Neural cell (in vitro differentiated cells): ENCODE measurements at regions not wholly inside any gene's neighbourhood (a gene's known extent, or its start where the extent isn't known, plus 50 kb on each side); places are given as distances from the start of the nearest gene placed in this dataset.

Source experiments
- H2AFZ ChIP-seq: fragments of 200-600, 300-800 bp; sonication (generic), shearing (Covaris generic); 2 replicates; pipeline ENCODE4 v1.6.0; 2014; ENCODE audit warnings: low read depth, mild to moderate bottlenecking, antibody characterized with exemption, low read length, moderate library complexity
- H3F3A ChIP-seq: fragments of 200-600 bp; shearing (Covaris generic); 2 replicates; pipeline ENCODE4 v1.6.1; 2016; ENCODE audit warnings: mild to moderate bottlenecking, moderate library complexity, mixed read lengths, antibody characterized with exemption, low read length; ENCODE audit not compliant: insufficient read depth, poor library complexity, severe bottlenecking
- H3K27ac ChIP-seq: fragments of 200-600, 300-800 bp; sonication (generic), shearing (Covaris generic); 2 replicates; pipeline ENCODE4 v1.5.1; 2014; ENCODE audit warnings: mild to moderate bottlenecking, low read length, moderate library complexity
- H3K27me3 ChIP-seq: fragments of 300-800, 200-600 bp; sonication (generic), shearing (Covaris generic); 2 replicates; pipeline ENCODE4 v1.6.0; 2014; ENCODE audit warnings: mild to moderate bottlenecking, low read depth, low read length, moderate library complexity; ENCODE audit not compliant: insufficient read depth
- H3K36me3 ChIP-seq: fragments of 300-800, 200-600 bp; sonication (generic), shearing (Covaris generic); 2 replicates; pipeline ENCODE4 v1.5.1; 2014; ENCODE audit warnings: mild to moderate bottlenecking, antibody characterized with exemption, low read length, moderate library complexity; ENCODE audit not compliant: insufficient read depth
- H3K4me2 ChIP-seq: fragments of 300-800, 200-600 bp; sonication (generic), shearing (Covaris generic); 2 replicates; pipeline ENCODE4 v1.6.0; 2014; ENCODE audit warnings: mild to moderate bottlenecking, low read length
- H3K4me3 ChIP-seq: fragments of 300-800, 200-600 bp; sonication (generic), shearing (Covaris generic); 2 replicates; pipeline ENCODE4 v1.5.1; 2014; ENCODE audit warnings: mild to moderate bottlenecking, low read length, moderate library complexity
- H3K79me2 ChIP-seq: fragments of 200-600 bp; shearing (Covaris generic); replicated peaks from 2 replicates; pipeline ENCODE4 v1.6.0; 2014; ENCODE audit warnings: mild to moderate bottlenecking, low read length, moderate library complexity; ENCODE audit not compliant: insufficient read depth
- H3K9ac ChIP-seq: fragments of 300-800, 200-600 bp; sonication (generic), shearing (Covaris generic); 2 replicates; pipeline ENCODE4 v1.6.1; 2016; ENCODE audit warnings: mild to moderate bottlenecking, low read length, mixed read lengths
- H3K9me2 ChIP-seq: fragments of 200-600 bp; shearing (Covaris generic); 2 replicates; pipeline ENCODE4 v1.6.1; 2016; ENCODE audit warnings: mild to moderate bottlenecking, low read length, mixed read lengths; ENCODE audit not compliant: insufficient read depth
- H3K9me3 ChIP-seq: fragments of 200-600, 300-800 bp; sonication (generic), shearing (Covaris generic); 2 replicates; pipeline ENCODE4 v1.6.1; 2016; ENCODE audit warnings: mild to moderate bottlenecking, mixed run types, low read length, moderate library complexity, mixed read lengths
- H4K20me1 ChIP-seq: fragments of 200-600 bp; shearing (Covaris generic); 2 replicates; pipeline ENCODE4 v1.6.1; 2016; ENCODE audit warnings: mild to moderate bottlenecking, mixed run types; ENCODE audit not compliant: insufficient read depth
- EP300 ChIP-seq: fragments of 450-650 bp; conservative IDR thresholded peaks from 2 replicates; pipeline ENCODE4 v1.6.1; 2014; ENCODE audit warnings: antibody characterized with exemption, mild to moderate bottlenecking, moderate library complexity; ENCODE audit not compliant: poor library complexity, severe bottlenecking
- EZH2 ChIP-seq: fragments of 200-600, 300-800 bp; shearing (Covaris generic), sonication (generic); IDR thresholded peaks from 2 replicates; pipeline ENCODE4 v1.6.1; 2014; ENCODE audit warnings: antibody characterized with exemption, low read length, borderline replicate concordance, mild to moderate bottlenecking; ENCODE audit not compliant: insufficient read depth, poor library complexity, severe bottlenecking
- MXI1 ChIP-seq: fragments of 450-650 bp; conservative IDR thresholded peaks from 2 replicates; pipeline ENCODE4 v1.6.1; 2014; ENCODE audit warnings: antibody characterized with exemption, mild to moderate bottlenecking; ENCODE audit not compliant: poor library complexity, severe bottlenecking
- POLR2AphosphoS5 ChIP-seq: IDR thresholded peaks from 2 replicates; pipeline ENCODE4 v1.6.1; 2012
- RAD21 ChIP-seq: fragments of 450-650 bp; conservative IDR thresholded peaks from 2 replicates; pipeline ENCODE4 v1.6.1; 2014; ENCODE audit warnings: antibody characterized with exemption, mild to moderate bottlenecking, moderate library complexity
- SMC3 ChIP-seq: fragments of 450-650 bp; conservative IDR thresholded peaks from 2 replicates; pipeline ENCODE4 v1.6.1; 2014; ENCODE audit warnings: antibody characterized with exemption, mild to moderate bottlenecking, moderate library complexity; ENCODE audit not compliant: poor library complexity
- TAF1 ChIP-seq: IDR thresholded peaks from 2 replicates; pipeline ENCODE4 v1.6.1; 2012; ENCODE audit warnings: low read depth
- TF ChIP-seq, protein P1 (sequence below): fragments of 450-650 bp; IDR thresholded peaks from 2 replicates; pipeline ENCODE4 v1.5.1; 2014; ENCODE audit warnings: antibody characterized with exemption, mild to moderate bottlenecking, moderate library complexity; ENCODE audit not compliant: poor library complexity, severe bottlenecking
- TF ChIP-seq, protein P2 (sequence below): IDR thresholded peaks from 2 replicates; pipeline ENCODE4 v1.6.1; 2012; ENCODE audit warnings: borderline replicate concordance

DNA sequence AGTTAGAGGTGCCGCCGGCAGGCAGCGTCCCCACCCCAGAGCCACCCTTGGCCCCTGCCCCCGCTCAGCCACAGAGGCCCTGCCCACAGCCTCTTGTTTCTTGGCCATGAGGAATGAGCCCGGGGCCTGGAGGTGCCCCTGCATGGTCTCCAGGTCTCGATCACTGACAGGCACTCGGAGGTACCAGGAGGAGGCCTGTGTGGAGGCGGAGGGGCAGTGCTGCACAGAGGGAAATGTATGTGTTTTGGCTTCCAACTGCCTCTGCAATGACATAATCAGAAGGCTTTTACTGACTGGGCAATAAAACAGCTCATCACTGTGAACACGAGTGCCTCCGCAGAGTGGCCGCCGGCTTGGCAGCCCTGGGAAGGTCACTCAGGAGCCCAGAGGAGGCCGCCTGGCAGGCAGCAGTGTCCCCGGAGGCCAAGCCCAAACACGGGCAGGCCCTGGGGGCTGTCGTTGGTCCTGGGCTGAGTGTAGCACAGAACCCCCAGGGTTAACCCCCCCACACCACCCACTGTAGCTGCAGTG lies 61.1 kb upstream of the GATA5 start:
- Histone ChIP-seq H4K20me1 (no peaks in the 10 kb centered on the region), H3K4me3 (no peak overlapping the region), H3F3A (no peaks in the 10 kb centered on the region), H3K9ac (no peak overlapping the region), H3K27me3 (no peaks in the 10 kb centered on the region), H2AFZ (no peak overlapping the region), H3K79me2 (no peaks in the 10 kb centered on the region), H3K27ac (no peak overlapping the region), H3K36me3 (no peaks in the 10 kb centered on the region), H3K9me2 (no peaks in the 10 kb centered on the region), H3K9me3 (no peaks in the 10 kb centered on the region), H3K4me2 (no peak overlapping the region)
- TF ChIP-seq, protein P1, sequence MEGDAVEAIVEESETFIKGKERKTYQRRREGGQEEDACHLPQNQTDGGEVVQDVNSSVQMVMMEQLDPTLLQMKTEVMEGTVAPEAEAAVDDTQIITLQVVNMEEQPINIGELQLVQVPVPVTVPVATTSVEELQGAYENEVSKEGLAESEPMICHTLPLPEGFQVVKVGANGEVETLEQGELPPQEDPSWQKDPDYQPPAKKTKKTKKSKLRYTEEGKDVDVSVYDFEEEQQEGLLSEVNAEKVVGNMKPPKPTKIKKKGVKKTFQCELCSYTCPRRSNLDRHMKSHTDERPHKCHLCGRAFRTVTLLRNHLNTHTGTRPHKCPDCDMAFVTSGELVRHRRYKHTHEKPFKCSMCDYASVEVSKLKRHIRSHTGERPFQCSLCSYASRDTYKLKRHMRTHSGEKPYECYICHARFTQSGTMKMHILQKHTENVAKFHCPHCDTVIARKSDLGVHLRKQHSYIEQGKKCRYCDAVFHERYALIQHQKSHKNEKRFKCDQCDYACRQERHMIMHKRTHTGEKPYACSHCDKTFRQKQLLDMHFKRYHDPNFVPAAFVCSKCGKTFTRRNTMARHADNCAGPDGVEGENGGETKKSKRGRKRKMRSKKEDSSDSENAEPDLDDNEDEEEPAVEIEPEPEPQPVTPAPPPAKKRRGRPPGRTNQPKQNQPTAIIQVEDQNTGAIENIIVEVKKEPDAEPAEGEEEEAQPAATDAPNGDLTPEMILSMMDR = no peak
- TF ChIP-seq TAF1 (no peak), POLR2AphosphoS5 (no peak), SMC3 (no peak), EZH2 (no peak), EP300 (no peak), RAD21 (no peak), MXI1 (no peak)
- TF ChIP-seq, protein P2, sequence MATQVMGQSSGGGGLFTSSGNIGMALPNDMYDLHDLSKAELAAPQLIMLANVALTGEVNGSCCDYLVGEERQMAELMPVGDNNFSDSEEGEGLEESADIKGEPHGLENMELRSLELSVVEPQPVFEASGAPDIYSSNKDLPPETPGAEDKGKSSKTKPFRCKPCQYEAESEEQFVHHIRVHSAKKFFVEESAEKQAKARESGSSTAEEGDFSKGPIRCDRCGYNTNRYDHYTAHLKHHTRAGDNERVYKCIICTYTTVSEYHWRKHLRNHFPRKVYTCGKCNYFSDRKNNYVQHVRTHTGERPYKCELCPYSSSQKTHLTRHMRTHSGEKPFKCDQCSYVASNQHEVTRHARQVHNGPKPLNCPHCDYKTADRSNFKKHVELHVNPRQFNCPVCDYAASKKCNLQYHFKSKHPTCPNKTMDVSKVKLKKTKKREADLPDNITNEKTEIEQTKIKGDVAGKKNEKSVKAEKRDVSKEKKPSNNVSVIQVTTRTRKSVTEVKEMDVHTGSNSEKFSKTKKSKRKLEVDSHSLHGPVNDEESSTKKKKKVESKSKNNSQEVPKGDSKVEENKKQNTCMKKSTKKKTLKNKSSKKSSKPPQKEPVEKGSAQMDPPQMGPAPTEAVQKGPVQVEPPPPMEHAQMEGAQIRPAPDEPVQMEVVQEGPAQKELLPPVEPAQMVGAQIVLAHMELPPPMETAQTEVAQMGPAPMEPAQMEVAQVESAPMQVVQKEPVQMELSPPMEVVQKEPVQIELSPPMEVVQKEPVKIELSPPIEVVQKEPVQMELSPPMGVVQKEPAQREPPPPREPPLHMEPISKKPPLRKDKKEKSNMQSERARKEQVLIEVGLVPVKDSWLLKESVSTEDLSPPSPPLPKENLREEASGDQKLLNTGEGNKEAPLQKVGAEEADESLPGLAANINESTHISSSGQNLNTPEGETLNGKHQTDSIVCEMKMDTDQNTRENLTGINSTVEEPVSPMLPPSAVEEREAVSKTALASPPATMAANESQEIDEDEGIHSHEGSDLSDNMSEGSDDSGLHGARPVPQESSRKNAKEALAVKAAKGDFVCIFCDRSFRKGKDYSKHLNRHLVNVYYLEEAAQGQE = no peak

DNA sequence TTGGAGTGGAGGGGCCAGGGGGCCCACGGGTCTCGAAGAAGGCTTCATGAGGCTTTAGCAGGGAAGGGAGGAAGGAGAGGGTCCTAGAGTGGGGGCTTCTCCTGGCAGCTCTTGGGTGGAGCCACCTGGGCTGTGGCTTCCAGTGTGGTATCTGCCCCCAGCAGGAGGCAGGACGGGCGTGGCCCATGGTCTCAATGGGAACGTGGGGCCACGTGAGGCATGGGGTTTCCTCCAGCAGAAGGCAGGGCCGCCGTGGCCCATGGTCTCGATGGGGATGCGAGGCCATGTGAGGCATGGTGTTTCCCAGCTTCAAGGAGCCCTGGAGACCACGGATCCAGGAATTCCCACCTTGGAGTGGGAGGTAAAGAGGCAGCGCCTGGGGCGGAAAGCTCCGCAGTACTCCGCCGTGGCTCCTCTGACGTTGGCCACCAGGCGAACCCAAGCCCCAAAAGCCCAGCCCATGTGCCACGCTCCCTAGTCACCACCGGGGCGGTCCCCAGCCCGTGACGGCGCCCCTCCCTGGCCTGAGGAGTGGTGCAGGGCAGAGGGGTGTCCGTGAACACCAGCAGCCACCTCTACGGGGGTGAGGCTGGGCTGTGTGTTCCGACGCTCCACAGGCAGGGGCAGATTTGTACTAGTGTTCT lies 62.0 kb upstream of the GATA5 start:
- no peaks in the 10 kb centered on the region for H3K79me2 ChIP-seq
- H3K9me3 ChIP-seq = no peaks in the 10 kb centered on the region
- no peak overlapping the region for H3K4me2 ChIP-seq
- H2AFZ ChIP-seq = no peak overlapping the region
- H3K4me3 ChIP-seq = no peak overlapping the region
- no peak overlapping the region for H3K27ac ChIP-seq
- no peaks in the 10 kb centered on the region for H4K20me1 ChIP-seq
- no peaks in the 10 kb centered on the region for H3K36me3 ChIP-seq
- no peak for TF ChIP-seq TAF1
- no peak for TF ChIP-seq POLR2AphosphoS5
- TF ChIP-seq EP300 = no peak
- TF ChIP-seq MXI1 = no peak
- TF ChIP-seq, protein P2 = no peak
- TF ChIP-seq RAD21 = no peak
- no peak for TF ChIP-seq EZH2
- no peak for TF ChIP-seq SMC3
- TF ChIP-seq, protein P1 = no peak
- H3F3A ChIP-seq = no peaks in the 10 kb centered on the region
- no peaks in the 10 kb centered on the region for H3K9me2 ChIP-seq
- H3K27me3 ChIP-seq = no peaks in the 10 kb centered on the region
- no peak overlapping the region for H3K9ac ChIP-seq
